ENCODE measurements at regions not wholly inside any gene's neighbourhood (a gene's known extent, or its start where the extent isn't known, plus 50 kb on each side); places are given as distances from the start of the nearest gene placed in this dataset.
A peak's percentile ranks its signal among the peaks of the same experiment; 100 is the strongest.

DNA sequence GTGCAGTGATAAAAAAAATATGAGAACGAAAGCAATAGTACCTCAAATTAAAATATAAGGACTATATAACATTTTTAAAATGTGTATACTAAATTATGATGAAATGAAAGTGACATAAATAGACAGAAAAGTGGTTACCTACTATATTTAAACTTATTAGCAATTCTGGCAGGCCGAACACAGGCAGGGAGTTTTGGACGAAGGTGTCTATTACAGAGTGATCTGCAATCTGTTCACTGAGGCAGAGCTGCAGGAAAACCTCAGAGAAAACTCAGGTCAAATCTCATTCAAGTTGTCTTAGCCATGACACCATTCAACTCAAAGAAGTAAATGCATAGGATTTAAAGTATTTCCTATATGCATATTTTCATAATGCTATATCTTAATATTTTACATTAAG lies 274.8 kb upstream of the GULP1 start:
- WGBS, 5 donors: 89 to 92% (median 92%) methylated on average over 3 of the region's 3 CpGs
- intact Hi-C loops (cut with DNase I; ENCODE audit: low total_unique reads): no loop called here
- no peak overlapping the region for H3K4me3 ChIP-seq
- H3K9me3 ChIP-seq: peaks cover 0 to 12% (median 5%) of the 10 kb centered on the region in 4 donors
- no peak for TF ChIP-seq POLR2AphosphoS5 (IDR thresholded peaks at IDR 0.05)
- no peak for TF ChIP-seq POLR2A (IDR thresholded peaks at IDR 0.05)
- no peak for TF ChIP-seq CTCF (IDR thresholded peaks at IDR 0.05)
- TF ChIP-seq EP300 (IDR thresholded peaks at IDR 0.05): no peak
- H3K27ac ChIP-seq: no peak overlapping the region
- no peaks in the 10 kb centered on the region for H3K36me3 ChIP-seq
- H3K4me1 ChIP-seq: no peaks in the 10 kb centered on the region
- no peak for DNase-seq
- H3K27me3 ChIP-seq: no peaks in the 10 kb centered on the region

DNA sequence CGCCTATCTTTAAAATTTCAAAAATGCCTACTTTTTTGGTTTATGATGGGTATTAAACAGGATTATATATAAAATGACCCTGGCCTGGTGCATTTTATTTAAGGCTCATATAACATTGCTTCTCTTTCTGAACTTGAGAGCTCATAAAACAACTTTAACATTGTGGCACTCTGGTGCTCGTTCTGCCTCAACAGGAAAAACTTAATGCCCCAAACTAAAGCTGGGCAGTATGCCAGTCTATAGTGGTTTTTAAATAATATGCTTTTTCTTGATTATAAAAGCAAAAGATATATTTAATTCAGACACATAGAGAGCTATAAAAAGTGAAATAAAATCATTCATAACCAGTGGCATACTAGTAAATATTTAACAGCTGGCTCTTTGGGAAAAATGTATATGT lies 269.3 kb upstream of the GULP1 start:
- Histone ChIP-seq H3K36me3 (no peaks in the 10 kb centered on the region), H3K4me3 (no peak overlapping the region), H3K4me1 (no peaks in the 10 kb centered on the region), H3K27ac (no peak overlapping the region), H3K27me3 (no peaks in the 10 kb centered on the region), H3K9me3 (peaks cover 0 to 12% (median 5%) of the 10 kb centered on the region in 4 donors)
- TF ChIP-seq POLR2A (IDR thresholded peaks at IDR 0.05): no peak
- no peak for TF ChIP-seq CTCF (IDR thresholded peaks at IDR 0.05)
- no peak for TF ChIP-seq EP300 (IDR thresholded peaks at IDR 0.05)
- no peak for TF ChIP-seq POLR2AphosphoS5 (IDR thresholded peaks at IDR 0.05)
- no peak for DNase-seq
- WGBS, 5 donors: 68 to 78% (median 72%) methylated on average over 2 of the region's 2 CpGs
- intact Hi-C loops (cut with DNase I; ENCODE audit: low total_unique reads): no loop called here

DNA sequence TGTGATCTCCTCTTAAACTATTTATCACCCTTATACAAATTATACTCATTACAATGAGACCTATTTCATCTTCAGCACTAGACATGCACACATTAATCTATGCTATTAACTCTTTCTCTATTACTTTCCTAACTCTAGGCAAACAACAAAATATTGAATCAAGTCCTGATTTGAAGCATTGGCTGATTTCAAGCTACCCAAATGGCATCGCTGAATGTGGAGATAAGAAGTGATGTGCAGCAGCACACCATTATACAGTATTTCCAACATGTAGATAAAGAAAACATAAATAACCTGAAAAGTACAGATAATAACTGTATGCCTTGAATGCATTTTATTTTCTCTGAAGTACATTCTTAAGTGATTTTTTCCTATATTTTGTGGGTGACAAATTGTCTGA lies 268.6 kb upstream of the GULP1 start:
- Histone ChIP-seq H3K36me3 (no peaks in the 10 kb centered on the region), H3K9me3 (peaks cover 0 to 12% (median 5%) of the 10 kb centered on the region in 4 donors), H3K27ac (no peak overlapping the region), H3K4me1 (no peaks in the 10 kb centered on the region), H3K27me3 (no peaks in the 10 kb centered on the region), H3K4me3 (no peak overlapping the region)
- no peak for DNase-seq
- intact Hi-C loops (cut with DNase I; ENCODE audit: low total_unique reads): no loop called here
- TF ChIP-seq EP300 (IDR thresholded peaks at IDR 0.05) (no peak), POLR2A (IDR thresholded peaks at IDR 0.05) (no peak), POLR2AphosphoS5 (IDR thresholded peaks at IDR 0.05) (no peak), CTCF (IDR thresholded peaks at IDR 0.05) (no peak)
- WGBS, 5 donors: 65 to 89% (median 76%) methylated on average over 1 of the region's 1 CpG

GRCh38 chr2:188024811-188025210 lies 266.9 kb upstream of the GULP1 start:
- H3K4me3 ChIP-seq: no peak overlapping the region
- no peaks in the 10 kb centered on the region for H3K4me1 ChIP-seq
- peak in 1 of 2 donors; percentile 16 for DNase-seq
- no peaks in the 10 kb centered on the region for H3K27me3 ChIP-seq
- H3K27ac ChIP-seq: no peak overlapping the region
- peaks cover 0 to 5% (median 2%) of the 10 kb centered on the region in 4 donors for H3K9me3 ChIP-seq
- intact Hi-C loops (cut with DNase I; ENCODE audit: low total_unique reads): no loop called here
- 35 to 67% (median 52%) methylated on average over 1 of the region's 1 CpG for WGBS, 5 donors
- H3K36me3 ChIP-seq: no peaks in the 10 kb centered on the region
- TF ChIP-seq EP300 (IDR thresholded peaks at IDR 0.05): no peak
- TF ChIP-seq POLR2A (IDR thresholded peaks at IDR 0.05): no peak
- TF ChIP-seq CTCF (IDR thresholded peaks at IDR 0.05): no peak
- no peak for TF ChIP-seq POLR2AphosphoS5 (IDR thresholded peaks at IDR 0.05)

Measured in stomach (tissue), 8 donors.